Neural cell (in vitro differentiated cells): ENCODE measurements at regions not wholly inside any gene's neighbourhood (a gene's known extent, or its start where the extent isn't known, plus 50 kb on each side); places are given as distances from the start of the nearest gene placed in this dataset.

Experiments
- H2AFZ ChIP-seq: fragments of 200-600, 300-800 bp; sonication (generic), shearing (Covaris generic); 2 replicates; pipeline ENCODE4 v1.6.0; 2014; ENCODE audit warnings: low read depth, mild to moderate bottlenecking, antibody characterized with exemption, low read length, moderate library complexity
- H3F3A ChIP-seq: fragments of 200-600 bp; shearing (Covaris generic); 2 replicates; pipeline ENCODE4 v1.6.1; 2016; ENCODE audit warnings: mild to moderate bottlenecking, moderate library complexity, mixed read lengths, antibody characterized with exemption, low read length; ENCODE audit not compliant: insufficient read depth, poor library complexity, severe bottlenecking
- H3K27ac ChIP-seq: fragments of 200-600, 300-800 bp; sonication (generic), shearing (Covaris generic); 2 replicates; pipeline ENCODE4 v1.5.1; 2014; ENCODE audit warnings: mild to moderate bottlenecking, low read length, moderate library complexity
- H3K27me3 ChIP-seq: fragments of 300-800, 200-600 bp; sonication (generic), shearing (Covaris generic); 2 replicates; pipeline ENCODE4 v1.6.0; 2014; ENCODE audit warnings: mild to moderate bottlenecking, low read depth, low read length, moderate library complexity; ENCODE audit not compliant: insufficient read depth
- H3K36me3 ChIP-seq: fragments of 300-800, 200-600 bp; sonication (generic), shearing (Covaris generic); 2 replicates; pipeline ENCODE4 v1.5.1; 2014; ENCODE audit warnings: mild to moderate bottlenecking, antibody characterized with exemption, low read length, moderate library complexity; ENCODE audit not compliant: insufficient read depth
- H3K4me2 ChIP-seq: fragments of 300-800, 200-600 bp; sonication (generic), shearing (Covaris generic); 2 replicates; pipeline ENCODE4 v1.6.0; 2014; ENCODE audit warnings: mild to moderate bottlenecking, low read length
- H3K4me3 ChIP-seq: fragments of 300-800, 200-600 bp; sonication (generic), shearing (Covaris generic); 2 replicates; pipeline ENCODE4 v1.5.1; 2014; ENCODE audit warnings: mild to moderate bottlenecking, low read length, moderate library complexity
- H3K79me2 ChIP-seq: fragments of 200-600 bp; shearing (Covaris generic); replicated peaks from 2 replicates; pipeline ENCODE4 v1.6.0; 2014; ENCODE audit warnings: mild to moderate bottlenecking, low read length, moderate library complexity; ENCODE audit not compliant: insufficient read depth
- H3K9ac ChIP-seq: fragments of 300-800, 200-600 bp; sonication (generic), shearing (Covaris generic); 2 replicates; pipeline ENCODE4 v1.6.1; 2016; ENCODE audit warnings: mild to moderate bottlenecking, low read length, mixed read lengths
- H3K9me2 ChIP-seq: fragments of 200-600 bp; shearing (Covaris generic); 2 replicates; pipeline ENCODE4 v1.6.1; 2016; ENCODE audit warnings: mild to moderate bottlenecking, low read length, mixed read lengths; ENCODE audit not compliant: insufficient read depth
- H3K9me3 ChIP-seq: fragments of 200-600, 300-800 bp; sonication (generic), shearing (Covaris generic); 2 replicates; pipeline ENCODE4 v1.6.1; 2016; ENCODE audit warnings: mild to moderate bottlenecking, mixed run types, low read length, moderate library complexity, mixed read lengths
- H4K20me1 ChIP-seq: fragments of 200-600 bp; shearing (Covaris generic); 2 replicates; pipeline ENCODE4 v1.6.1; 2016; ENCODE audit warnings: mild to moderate bottlenecking, mixed run types; ENCODE audit not compliant: insufficient read depth
- EP300 ChIP-seq: fragments of 450-650 bp; conservative IDR thresholded peaks from 2 replicates; pipeline ENCODE4 v1.6.1; 2014; ENCODE audit warnings: antibody characterized with exemption, mild to moderate bottlenecking, moderate library complexity; ENCODE audit not compliant: poor library complexity, severe bottlenecking
- EZH2 ChIP-seq: fragments of 200-600, 300-800 bp; shearing (Covaris generic), sonication (generic); IDR thresholded peaks from 2 replicates; pipeline ENCODE4 v1.6.1; 2014; ENCODE audit warnings: antibody characterized with exemption, low read length, borderline replicate concordance, mild to moderate bottlenecking; ENCODE audit not compliant: insufficient read depth, poor library complexity, severe bottlenecking
- MXI1 ChIP-seq: fragments of 450-650 bp; conservative IDR thresholded peaks from 2 replicates; pipeline ENCODE4 v1.6.1; 2014; ENCODE audit warnings: antibody characterized with exemption, mild to moderate bottlenecking; ENCODE audit not compliant: poor library complexity, severe bottlenecking
- POLR2AphosphoS5 ChIP-seq: IDR thresholded peaks from 2 replicates; pipeline ENCODE4 v1.6.1; 2012
- RAD21 ChIP-seq: fragments of 450-650 bp; conservative IDR thresholded peaks from 2 replicates; pipeline ENCODE4 v1.6.1; 2014; ENCODE audit warnings: antibody characterized with exemption, mild to moderate bottlenecking, moderate library complexity
- REST ChIP-seq: IDR thresholded peaks from 2 replicates; pipeline ENCODE4 v1.6.1; 2012; ENCODE audit warnings: borderline replicate concordance
- SMC3 ChIP-seq: fragments of 450-650 bp; conservative IDR thresholded peaks from 2 replicates; pipeline ENCODE4 v1.6.1; 2014; ENCODE audit warnings: antibody characterized with exemption, mild to moderate bottlenecking, moderate library complexity; ENCODE audit not compliant: poor library complexity
- TAF1 ChIP-seq: IDR thresholded peaks from 2 replicates; pipeline ENCODE4 v1.6.1; 2012; ENCODE audit warnings: low read depth
- TF ChIP-seq, protein P1 (sequence below): fragments of 450-650 bp; IDR thresholded peaks from 2 replicates; pipeline ENCODE4 v1.5.1; 2014; ENCODE audit warnings: antibody characterized with exemption, mild to moderate bottlenecking, moderate library complexity; ENCODE audit not compliant: poor library complexity, severe bottlenecking

DNA sequence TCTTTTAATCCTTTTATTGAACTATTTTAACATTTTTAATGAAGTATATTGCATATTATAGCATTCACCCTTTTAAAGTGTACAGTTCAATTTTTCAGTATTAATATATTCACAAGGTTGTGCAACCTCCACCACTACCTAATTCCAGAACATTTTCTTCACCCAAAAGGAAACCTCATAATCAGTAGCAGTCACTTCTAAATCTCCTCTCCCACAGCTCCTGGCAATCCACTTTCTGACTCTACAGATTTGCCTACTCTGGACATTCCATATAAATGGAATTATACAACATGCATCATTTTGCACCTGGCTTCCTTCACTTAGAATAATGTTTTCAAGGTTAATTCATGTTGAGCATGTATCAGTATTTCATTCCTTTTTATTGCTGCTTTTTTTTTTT is 55.0 kb upstream of the HRH1 start:
- no peaks in the 10 kb centered on the region for H3K27me3 ChIP-seq
- H4K20me1 ChIP-seq = no peaks in the 10 kb centered on the region
- H3K36me3 ChIP-seq = no peaks in the 10 kb centered on the region
- H3K4me2 ChIP-seq = no peak overlapping the region
- no peaks in the 10 kb centered on the region for H3K79me2 ChIP-seq
- no peak overlapping the region for H3K4me3 ChIP-seq
- no peak overlapping the region for H2AFZ ChIP-seq
- no peaks in the 10 kb centered on the region for H3K9me3 ChIP-seq
- no peaks in the 10 kb centered on the region for H3F3A ChIP-seq
- H3K9ac ChIP-seq = no peak overlapping the region
- TF ChIP-seq EP300 (no peak), SMC3 (no peak), TAF1 (no peak), RAD21 (no peak), POLR2AphosphoS5 (no peak), REST (no peak), MXI1 (no peak), EZH2 (no peak)
- TF ChIP-seq, protein P1, sequence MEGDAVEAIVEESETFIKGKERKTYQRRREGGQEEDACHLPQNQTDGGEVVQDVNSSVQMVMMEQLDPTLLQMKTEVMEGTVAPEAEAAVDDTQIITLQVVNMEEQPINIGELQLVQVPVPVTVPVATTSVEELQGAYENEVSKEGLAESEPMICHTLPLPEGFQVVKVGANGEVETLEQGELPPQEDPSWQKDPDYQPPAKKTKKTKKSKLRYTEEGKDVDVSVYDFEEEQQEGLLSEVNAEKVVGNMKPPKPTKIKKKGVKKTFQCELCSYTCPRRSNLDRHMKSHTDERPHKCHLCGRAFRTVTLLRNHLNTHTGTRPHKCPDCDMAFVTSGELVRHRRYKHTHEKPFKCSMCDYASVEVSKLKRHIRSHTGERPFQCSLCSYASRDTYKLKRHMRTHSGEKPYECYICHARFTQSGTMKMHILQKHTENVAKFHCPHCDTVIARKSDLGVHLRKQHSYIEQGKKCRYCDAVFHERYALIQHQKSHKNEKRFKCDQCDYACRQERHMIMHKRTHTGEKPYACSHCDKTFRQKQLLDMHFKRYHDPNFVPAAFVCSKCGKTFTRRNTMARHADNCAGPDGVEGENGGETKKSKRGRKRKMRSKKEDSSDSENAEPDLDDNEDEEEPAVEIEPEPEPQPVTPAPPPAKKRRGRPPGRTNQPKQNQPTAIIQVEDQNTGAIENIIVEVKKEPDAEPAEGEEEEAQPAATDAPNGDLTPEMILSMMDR = no peak
- no peaks in the 10 kb centered on the region for H3K9me2 ChIP-seq
- no peak overlapping the region for H3K27ac ChIP-seq
